Activated naive CD4-positive, alpha-beta T cell treated with anti-CD3 and anti-CD28 coated beads, Interleukin-2, amount 50 U/mL, for 24 hours (primary cell): ENCODE measurements at regions not wholly inside any gene's neighbourhood (a gene's known extent, or its start where the extent isn't known, plus 50 kb on each side); places are given as distances from the start of the nearest gene placed in this dataset.

ENCODE experiments used
- H3K27ac Mint-ChIP-seq: one replicate; pipeline ENCODE4 v1.8.0; 2021; ENCODE audit warnings: mild to moderate bottlenecking, mixed read lengths
- H3K27me3 Mint-ChIP-seq: one replicate; pipeline ENCODE4 v1.8.0; 2021; ENCODE audit warnings: mixed read lengths
- H3K36me3 Mint-ChIP-seq: one replicate; pipeline ENCODE4 v1.8.0; 2021; ENCODE audit warnings: mixed read lengths
- H3K4me1 Mint-ChIP-seq: one replicate; pipeline ENCODE4 v1.8.0; 2021; ENCODE audit warnings: mixed read lengths
- H3K4me3 Mint-ChIP-seq: one replicate; pipeline ENCODE4 v1.8.0; 2021; ENCODE audit warnings: mild to moderate bottlenecking, mixed read lengths
- H3K9me3 Mint-ChIP-seq: one replicate; pipeline ENCODE4 v1.8.0; 2021; ENCODE audit warnings: mixed read lengths

DNA sequence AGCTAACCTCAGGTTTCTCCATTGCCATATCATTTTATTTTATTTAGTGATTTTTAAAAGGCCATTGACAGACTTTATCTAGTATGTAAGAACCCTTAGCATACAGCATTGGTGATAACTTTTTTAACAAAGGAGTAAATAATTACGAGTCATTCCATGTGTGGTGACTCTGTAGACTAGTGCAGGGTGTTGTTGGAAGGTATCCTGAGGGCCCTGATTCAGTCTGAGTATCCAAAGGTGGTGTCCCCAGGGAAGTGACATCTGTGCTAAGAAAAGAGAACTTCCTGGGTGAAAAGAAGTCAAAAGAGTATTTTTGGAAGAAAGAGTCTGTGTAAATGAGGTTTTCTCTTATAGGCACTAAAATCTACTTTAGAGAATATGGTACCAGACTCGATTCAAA, 308.4 kb downstream of the C7orf25 start:
- Mint-ChIP-seq H3K9me3 (no peaks in the 10 kb centered on the region), H3K27ac (no peak overlapping the region), H3K36me3 (no peaks in the 10 kb centered on the region)

DNA sequence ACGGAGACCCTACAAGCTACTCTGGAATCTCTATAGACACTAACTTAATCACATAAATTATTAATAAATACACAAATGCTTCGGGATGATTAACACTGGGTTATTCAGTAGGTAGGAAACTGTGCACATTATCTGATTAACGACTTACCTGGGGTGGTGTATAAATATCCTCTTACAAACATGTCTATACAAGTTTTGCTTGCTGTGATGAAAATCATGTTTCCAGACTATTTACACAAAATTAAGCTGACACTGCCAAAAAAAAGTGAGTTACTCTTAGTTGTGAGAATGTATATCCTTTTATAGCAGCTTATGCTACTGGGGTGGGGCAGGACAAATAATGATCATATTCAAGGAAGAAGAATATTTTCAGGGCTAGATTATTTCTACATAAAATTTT, 314.6 kb downstream of the C7orf25 start:
- Mint-ChIP-seq H3K9me3 (peaks cover 4% of the 10 kb centered on the region), H3K27ac (no peak overlapping the region), H3K4me3 (no peak overlapping the region), H3K36me3 (no peaks in the 10 kb centered on the region), H3K27me3 (no peaks in the 10 kb centered on the region), H3K4me1 (no peaks in the 10 kb centered on the region)

More for the DNA sequence above, 308.4 kb downstream of the C7orf25 start:
- H3K27me3 Mint-ChIP-seq: peaks cover 1% of the 10 kb centered on the region
- no peaks in the 10 kb centered on the region for H3K4me1 Mint-ChIP-seq
- H3K4me3 Mint-ChIP-seq: no peak overlapping the region

DNA sequence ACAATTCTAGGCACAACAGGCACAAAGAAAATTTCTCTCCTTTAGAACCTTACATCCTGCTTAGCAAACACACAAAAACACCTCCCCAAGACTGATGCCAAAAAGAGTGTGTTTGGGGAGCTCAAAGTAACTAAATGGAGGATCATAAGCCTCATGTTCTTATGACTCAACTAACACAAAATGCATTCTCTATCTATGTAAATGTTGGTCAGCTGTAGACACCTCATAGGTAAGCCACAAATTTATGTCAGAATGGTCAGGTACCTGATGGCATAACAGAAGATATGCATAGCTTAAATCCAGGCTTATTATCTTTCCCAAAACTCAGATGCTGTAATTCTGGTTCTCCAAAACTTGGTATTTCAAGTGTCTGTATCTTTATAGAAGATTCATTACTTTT, 315.1 kb downstream of the C7orf25 start:
- H3K27ac Mint-ChIP-seq: no peak overlapping the region
- no peaks in the 10 kb centered on the region for H3K27me3 Mint-ChIP-seq
- H3K4me1 Mint-ChIP-seq: no peaks in the 10 kb centered on the region

DNA sequence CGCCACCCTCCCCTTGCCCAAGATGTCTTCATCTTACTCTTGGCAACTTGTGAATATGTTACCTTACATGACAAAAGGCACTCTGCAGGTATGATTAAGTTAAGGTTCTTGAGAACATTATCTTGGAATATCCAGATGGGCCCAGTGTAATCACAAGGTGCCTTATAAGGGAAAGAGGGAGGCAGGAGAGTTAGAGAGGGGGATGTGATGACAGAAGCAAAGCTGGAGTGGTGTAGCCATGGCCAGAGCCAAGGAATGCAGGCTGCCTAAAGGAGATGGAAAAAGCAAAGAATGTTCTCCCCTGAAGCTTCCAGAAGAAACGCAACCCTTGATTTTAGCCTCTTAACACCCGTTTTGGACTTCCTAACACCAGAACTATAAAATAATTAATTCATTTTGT, 318.0 kb downstream of the C7orf25 start:
- H3K36me3 Mint-ChIP-seq: no peaks in the 10 kb centered on the region
- H3K27ac Mint-ChIP-seq: no peak overlapping the region
- peaks cover 10% of the 10 kb centered on the region for H3K9me3 Mint-ChIP-seq
- no peaks in the 10 kb centered on the region for H3K4me1 Mint-ChIP-seq
- no peak overlapping the region for H3K4me3 Mint-ChIP-seq
- peaks cover 2% of the 10 kb centered on the region for H3K27me3 Mint-ChIP-seq

More for the DNA sequence above, 315.1 kb downstream of the C7orf25 start:
- no peaks in the 10 kb centered on the region for H3K36me3 Mint-ChIP-seq
- H3K9me3 Mint-ChIP-seq: peaks cover 4% of the 10 kb centered on the region
- H3K4me3 Mint-ChIP-seq: no peak overlapping the region

DNA sequence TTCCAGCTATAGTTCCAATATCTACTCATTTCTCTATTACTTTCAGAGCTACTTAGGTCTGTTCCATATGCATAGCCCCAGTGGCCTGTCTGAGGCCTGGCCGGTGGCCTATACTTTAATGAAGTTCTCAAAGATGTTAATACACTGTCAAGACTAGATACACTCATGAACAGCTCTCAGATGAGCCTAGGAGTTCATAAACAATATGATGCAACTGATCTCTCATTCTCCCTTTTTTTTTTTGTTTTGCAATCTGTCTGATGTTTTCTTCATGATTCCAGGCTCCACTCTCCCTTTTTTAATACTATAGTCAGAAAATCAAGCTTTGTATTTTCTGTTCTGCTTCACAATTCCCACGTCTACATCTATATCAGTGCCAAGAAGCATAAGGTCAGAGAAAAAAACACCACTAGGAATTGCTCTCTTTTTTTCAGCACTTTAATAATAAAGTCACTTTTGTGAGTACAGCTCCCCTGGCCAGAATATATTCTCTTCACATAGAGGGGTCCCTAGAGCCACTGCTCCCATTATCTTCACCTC, 321.0 kb downstream of the C7orf25 start:
- H3K9me3 Mint-ChIP-seq: peaks cover 18% of the 10 kb centered on the region
- H3K4me1 Mint-ChIP-seq: no peaks in the 10 kb centered on the region
- H3K27me3 Mint-ChIP-seq: peaks cover 2% of the 10 kb centered on the region
- H3K27ac Mint-ChIP-seq: no peak overlapping the region
- no peak overlapping the region for H3K4me3 Mint-ChIP-seq
- no peaks in the 10 kb centered on the region for H3K36me3 Mint-ChIP-seq

DNA sequence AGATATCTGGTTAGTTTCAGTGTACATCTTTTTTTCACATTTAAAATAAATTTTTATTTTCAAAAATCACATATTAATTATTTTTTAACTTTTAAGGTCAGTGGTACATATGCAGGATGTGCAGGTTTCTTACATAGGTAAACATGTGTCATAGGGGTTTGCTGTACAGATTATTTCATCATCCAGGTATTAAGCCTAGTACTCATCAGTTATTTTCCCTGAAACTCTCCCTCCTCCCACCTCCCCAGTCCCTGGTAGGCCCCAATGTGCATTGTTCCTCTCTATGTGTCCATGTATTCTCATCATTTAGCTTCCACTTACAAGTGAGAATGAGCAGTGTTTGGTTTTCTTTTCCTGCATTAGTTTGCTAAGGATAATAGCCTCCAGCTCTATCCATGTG, 323.0 kb downstream of the C7orf25 start:
- Mint-ChIP-seq H3K27me3 (peaks cover 2% of the 10 kb centered on the region), H3K9me3 (peaks cover 18% of the 10 kb centered on the region), H3K27ac (no peak overlapping the region), H3K4me1 (no peaks in the 10 kb centered on the region), H3K4me3 (no peak overlapping the region), H3K36me3 (no peaks in the 10 kb centered on the region)

DNA sequence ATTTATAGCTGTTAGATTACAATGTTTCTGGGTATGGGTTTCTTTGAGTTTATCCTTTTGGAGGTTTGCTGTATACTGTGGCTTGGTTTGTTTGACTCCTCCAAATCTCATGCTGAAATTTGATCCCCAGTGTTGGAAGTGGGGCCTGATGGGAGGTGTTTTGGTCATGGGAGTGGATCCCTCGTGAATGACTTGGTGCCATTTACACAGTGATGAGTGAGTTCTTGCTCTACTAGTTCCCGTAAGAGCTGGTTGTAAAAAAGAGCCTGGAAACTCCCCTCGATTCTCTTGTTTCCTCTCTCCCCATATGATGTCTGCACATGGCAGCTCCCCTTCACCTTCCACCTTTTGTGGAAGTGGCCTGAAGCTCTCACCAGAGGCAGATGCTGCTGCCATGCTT, 324.1 kb downstream of the C7orf25 start:
- Mint-ChIP-seq H3K27ac (no peak overlapping the region), H3K27me3 (peaks cover 2% of the 10 kb centered on the region), H3K4me3 (no peak overlapping the region), H3K4me1 (no peaks in the 10 kb centered on the region), H3K36me3 (no peaks in the 10 kb centered on the region), H3K9me3 (peaks cover 20% of the 10 kb centered on the region)

DNA sequence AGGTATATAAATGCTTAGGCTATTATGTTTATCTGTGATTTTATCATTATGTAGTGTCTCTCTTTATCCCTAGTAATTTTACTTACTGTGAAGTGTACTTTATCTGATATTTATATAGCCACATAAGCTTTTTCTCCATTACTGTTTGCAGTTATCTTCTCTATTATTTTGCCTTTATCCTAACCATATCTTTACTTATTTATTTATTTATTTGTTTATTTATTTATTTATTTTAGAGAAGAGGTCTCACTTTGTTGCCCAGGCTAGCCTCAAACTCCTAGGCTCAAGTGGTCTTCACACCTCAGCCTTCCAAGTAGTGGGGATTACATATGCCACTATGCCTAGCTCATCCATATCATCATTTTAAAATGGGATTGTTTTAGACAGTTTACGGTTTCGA, 331.8 kb downstream of the C7orf25 start:
- Mint-ChIP-seq H3K36me3 (no peaks in the 10 kb centered on the region), H3K4me1 (no peaks in the 10 kb centered on the region), H3K27me3 (no peaks in the 10 kb centered on the region), H3K9me3 (peaks cover 7% of the 10 kb centered on the region), H3K27ac (no peak overlapping the region), H3K4me3 (no peak overlapping the region)

DNA sequence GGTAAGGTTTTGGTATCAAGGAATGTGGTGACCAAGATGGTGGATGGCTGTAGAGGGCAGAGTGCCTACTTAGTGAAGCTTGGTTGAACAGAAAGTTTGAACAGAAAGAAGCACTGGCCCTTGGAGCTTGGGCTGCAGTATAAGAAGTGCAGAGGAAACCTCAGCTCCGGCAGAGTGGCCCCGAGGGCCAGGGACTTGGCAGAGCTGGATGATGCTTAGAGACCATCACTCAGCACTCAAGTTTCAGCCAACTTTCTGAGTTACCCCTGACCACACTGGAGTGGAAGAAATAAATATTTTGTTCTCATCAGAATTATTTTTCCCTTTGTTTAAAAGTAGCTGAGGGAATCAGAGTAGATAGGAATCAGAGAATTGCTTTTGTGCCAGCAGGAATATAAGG, 336.7 kb downstream of the C7orf25 start:
- H3K4me3 Mint-ChIP-seq: no peak overlapping the region
- no peaks in the 10 kb centered on the region for H3K36me3 Mint-ChIP-seq
- H3K4me1 Mint-ChIP-seq: no peaks in the 10 kb centered on the region
- H3K9me3 Mint-ChIP-seq: peaks cover 6% of the 10 kb centered on the region
- no peak overlapping the region for H3K27ac Mint-ChIP-seq
- no peaks in the 10 kb centered on the region for H3K27me3 Mint-ChIP-seq

DNA sequence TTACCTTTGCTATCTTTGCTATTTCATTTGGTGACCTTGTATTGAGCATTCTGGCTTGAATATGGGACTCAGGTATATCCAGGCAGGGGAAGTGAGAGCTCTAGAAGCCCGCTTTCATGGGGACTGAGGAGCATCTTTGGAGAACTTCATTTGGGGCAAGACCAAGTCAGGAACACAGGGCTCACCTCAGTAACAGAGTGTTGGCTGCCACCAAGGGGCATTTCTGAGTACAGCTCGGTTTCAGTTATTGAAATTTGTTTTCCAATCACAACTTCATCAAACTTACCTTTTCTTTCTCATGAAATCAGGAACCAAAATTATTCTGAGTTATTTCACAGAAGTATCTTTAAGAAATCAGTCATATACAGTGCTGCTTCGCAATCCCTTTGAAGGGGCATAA, 337.2 kb downstream of the C7orf25 start:
- Mint-ChIP-seq H3K4me1 (no peaks in the 10 kb centered on the region), H3K4me3 (no peak overlapping the region), H3K27me3 (no peaks in the 10 kb centered on the region), H3K36me3 (no peaks in the 10 kb centered on the region), H3K27ac (no peak overlapping the region), H3K9me3 (peaks cover 6% of the 10 kb centered on the region)

DNA sequence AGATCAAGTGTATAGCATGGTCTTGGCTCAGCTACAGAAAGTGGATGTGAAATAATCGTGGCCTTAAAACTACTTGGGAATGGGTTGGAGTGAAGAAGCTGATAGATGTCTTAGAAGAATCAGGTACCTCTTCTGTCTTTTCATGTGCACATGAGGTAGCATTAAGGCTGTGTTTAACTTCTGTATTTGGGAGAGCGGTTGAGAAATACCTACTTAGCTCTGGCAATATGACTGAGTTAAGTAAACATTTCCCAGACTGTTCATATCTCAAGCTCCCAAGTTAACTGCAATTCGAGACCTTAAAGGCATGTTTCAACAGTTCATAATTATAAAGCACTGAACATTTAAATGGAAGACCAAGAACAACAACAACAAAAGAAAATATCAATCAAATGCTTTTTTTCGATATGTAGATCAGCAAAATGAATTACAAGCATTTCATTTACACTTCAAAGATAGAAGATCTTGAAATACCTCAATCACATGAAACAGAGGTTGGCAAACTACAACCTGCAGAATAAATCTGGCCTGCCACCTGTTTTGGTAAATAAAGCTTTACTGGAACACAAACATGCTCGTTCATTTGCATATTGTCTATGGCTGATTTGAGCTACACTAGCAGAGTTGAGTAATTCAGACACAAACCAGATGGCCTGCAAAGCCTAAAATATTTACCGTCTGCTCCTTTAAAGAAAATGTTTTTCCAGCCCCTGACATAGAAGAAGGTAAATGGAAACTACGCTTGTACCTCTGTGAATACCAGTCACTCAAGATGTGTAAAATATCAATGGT, 337.1 kb upstream of the GLI3 start:
- Mint-ChIP-seq H3K9me3 (peaks cover 11% of the 10 kb centered on the region), H3K4me3 (no peak overlapping the region), H3K27me3 (no peaks in the 10 kb centered on the region), H3K27ac (no peak overlapping the region), H3K4me1 (no peaks in the 10 kb centered on the region), H3K36me3 (no peaks in the 10 kb centered on the region)

DNA sequence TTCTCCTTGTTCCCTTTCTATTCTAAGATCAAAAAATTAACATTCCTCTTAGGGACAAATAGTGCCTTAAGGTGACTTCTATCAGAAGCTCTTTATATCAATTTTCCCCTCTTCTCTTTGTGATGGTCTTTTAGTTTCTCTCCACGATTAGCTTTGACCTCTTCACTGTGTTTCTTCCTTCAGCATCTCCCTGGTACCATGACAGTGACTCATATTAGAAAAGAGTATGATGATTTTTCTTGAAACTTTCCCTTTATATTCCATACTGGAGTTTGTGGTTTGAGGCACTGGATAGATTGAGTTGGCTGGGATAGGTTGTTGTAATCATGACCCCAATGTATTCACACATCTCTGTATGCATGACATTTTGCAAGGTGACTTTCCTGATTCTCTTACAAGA, 335.6 kb upstream of the GLI3 start:
- Mint-ChIP-seq H3K4me1 (no peaks in the 10 kb centered on the region), H3K9me3 (peaks cover 11% of the 10 kb centered on the region), H3K27me3 (no peaks in the 10 kb centered on the region), H3K4me3 (no peak overlapping the region), H3K36me3 (no peaks in the 10 kb centered on the region), H3K27ac (no peak overlapping the region)

DNA sequence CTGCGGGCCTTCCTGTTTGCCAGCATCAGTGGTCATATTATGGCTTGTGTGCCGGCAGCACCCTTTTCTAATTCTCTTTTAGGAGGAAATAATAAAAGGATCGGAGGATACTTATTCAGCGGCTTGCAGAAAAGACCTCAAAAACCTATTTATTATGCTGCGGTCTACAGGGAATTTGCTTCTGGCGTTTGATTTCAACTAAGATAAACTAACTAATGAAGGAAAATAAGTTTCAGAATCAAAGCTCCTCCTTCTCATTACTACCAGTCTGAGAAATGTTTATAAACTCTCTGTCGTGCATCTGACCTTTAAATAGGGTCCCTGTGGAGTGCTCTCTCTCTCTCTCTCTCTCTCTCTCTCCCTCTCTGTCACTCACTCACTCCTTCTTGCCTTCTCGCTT, 335.0 kb upstream of the GLI3 start:
- H3K27me3 Mint-ChIP-seq: no peaks in the 10 kb centered on the region
- no peaks in the 10 kb centered on the region for H3K4me1 Mint-ChIP-seq
- H3K4me3 Mint-ChIP-seq: no peak overlapping the region

DNA sequence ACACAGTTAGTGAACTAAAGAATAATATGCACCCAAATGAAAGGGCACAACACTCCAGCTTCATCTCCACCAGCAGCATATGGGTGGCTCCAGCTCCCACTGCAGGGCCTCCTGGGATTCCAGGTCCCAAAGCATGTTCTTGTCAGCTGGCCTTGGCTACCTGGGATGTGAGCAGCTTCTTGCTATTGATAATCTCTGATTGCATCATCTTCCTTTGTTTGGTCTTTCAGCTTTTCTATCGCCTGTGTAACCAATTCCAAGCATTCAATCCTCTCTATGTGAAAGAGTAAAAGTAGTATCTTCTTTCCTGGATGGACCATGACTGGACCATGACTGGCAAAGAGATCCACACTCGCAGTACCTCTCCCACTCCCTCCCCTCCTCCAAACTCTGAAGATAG, 333.9 kb upstream of the GLI3 start:
- Mint-ChIP-seq H3K4me3 (no peak overlapping the region), H3K27me3 (no peaks in the 10 kb centered on the region), H3K9me3 (peaks cover 11% of the 10 kb centered on the region), H3K27ac (no peak overlapping the region), H3K36me3 (no peaks in the 10 kb centered on the region), H3K4me1 (no peaks in the 10 kb centered on the region)

More for the DNA sequence above, 335.0 kb upstream of the GLI3 start:
- H3K27ac Mint-ChIP-seq: no peak overlapping the region
- peaks cover 11% of the 10 kb centered on the region for H3K9me3 Mint-ChIP-seq
- H3K36me3 Mint-ChIP-seq: no peaks in the 10 kb centered on the region

DNA sequence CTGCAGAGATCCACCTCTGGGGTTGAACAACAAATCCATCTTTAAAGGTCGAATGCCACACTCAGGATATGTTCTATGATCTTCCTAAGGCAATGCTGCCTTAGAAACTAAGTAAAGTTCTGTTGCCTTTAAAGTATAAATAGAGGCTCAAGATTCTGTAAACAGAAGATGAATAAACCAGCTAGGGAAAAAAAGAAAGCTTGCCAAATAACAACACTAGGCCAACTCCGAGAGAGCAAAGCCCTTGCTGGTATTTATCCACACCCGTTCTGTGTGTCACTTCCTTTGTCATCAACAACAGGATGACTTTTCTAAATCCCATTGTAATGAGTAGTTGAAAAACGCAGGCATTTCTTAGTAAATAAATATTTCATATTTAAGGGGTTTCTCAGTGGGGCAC, 330.0 kb upstream of the GLI3 start:
- no peaks in the 10 kb centered on the region for H3K4me1 Mint-ChIP-seq
- no peaks in the 10 kb centered on the region for H3K36me3 Mint-ChIP-seq
- H3K9me3 Mint-ChIP-seq: peaks cover 18% of the 10 kb centered on the region
- H3K27ac Mint-ChIP-seq: no peak overlapping the region
- no peaks in the 10 kb centered on the region for H3K27me3 Mint-ChIP-seq
- H3K4me3 Mint-ChIP-seq: no peak overlapping the region

DNA sequence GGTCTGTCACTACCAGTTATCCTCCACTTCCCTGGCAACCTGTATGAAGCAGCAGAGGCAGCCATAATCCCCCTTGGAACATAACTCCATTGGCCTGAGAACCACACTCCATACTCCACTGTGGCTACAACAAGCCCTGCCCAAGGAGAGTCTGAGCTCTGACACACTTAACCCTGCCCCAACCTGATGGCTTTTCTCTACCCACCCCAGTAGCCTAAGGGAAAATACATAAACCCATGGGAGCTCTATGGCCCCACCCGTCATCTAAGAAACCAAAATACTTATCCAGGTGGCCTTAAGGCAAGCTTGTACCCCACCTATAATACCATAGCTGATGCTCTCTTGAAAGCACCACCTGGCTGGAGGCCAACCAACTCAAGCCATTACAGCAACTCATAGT, 324.8 kb upstream of the GLI3 start:
- Mint-ChIP-seq H3K27ac (no peak overlapping the region), H3K36me3 (no peaks in the 10 kb centered on the region), H3K27me3 (no peaks in the 10 kb centered on the region), H3K9me3 (peaks cover 16% of the 10 kb centered on the region), H3K4me1 (no peaks in the 10 kb centered on the region), H3K4me3 (no peak overlapping the region)

DNA sequence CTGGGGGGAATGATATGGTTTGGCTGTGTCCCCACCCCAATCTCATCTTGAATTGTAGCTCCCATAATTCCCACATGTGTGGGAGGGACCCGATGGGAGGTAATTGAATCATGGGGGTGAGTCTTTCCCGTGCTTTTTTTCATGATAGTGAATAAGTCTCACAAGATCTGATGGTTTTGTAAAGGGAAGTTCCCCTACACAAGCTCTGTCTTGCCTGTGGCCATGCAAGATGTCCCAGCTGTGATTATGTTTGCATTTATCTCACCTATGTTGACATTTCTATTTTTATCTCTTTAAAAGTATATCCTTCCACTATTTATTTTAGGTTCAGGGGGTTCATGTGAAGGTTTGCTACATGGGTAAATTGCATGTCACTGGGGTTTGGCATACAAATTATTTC, 323.9 kb upstream of the GLI3 start:
- peaks cover 24% of the 10 kb centered on the region for H3K9me3 Mint-ChIP-seq
- no peak overlapping the region for H3K4me3 Mint-ChIP-seq
- no peaks in the 10 kb centered on the region for H3K27me3 Mint-ChIP-seq
- no peaks in the 10 kb centered on the region for H3K36me3 Mint-ChIP-seq
- H3K4me1 Mint-ChIP-seq: no peaks in the 10 kb centered on the region
- H3K27ac Mint-ChIP-seq: no peak overlapping the region
